GM18499 (cell line): ENCODE measurements at regions not wholly inside any gene's neighbourhood (a gene's known extent, or its start where the extent isn't known, plus 50 kb on each side); places are given as distances from the start of the nearest gene placed in this dataset.
"Not testable (repeated sequence)": the region's sequence is repeated elsewhere in the genome, so short reads cannot be mapped to it uniquely, and the experiment has no call there.

Source experiments
- ATAC-seq: cut with Tn5 transposase; IDR thresholded peaks from one replicate; pipeline ENCODE4 v1.9.1; 2021; ENCODE audit warnings: moderate number of reproducible peaks; ENCODE audit not compliant: insufficient read depth, unreplicated experiment

DNA sequence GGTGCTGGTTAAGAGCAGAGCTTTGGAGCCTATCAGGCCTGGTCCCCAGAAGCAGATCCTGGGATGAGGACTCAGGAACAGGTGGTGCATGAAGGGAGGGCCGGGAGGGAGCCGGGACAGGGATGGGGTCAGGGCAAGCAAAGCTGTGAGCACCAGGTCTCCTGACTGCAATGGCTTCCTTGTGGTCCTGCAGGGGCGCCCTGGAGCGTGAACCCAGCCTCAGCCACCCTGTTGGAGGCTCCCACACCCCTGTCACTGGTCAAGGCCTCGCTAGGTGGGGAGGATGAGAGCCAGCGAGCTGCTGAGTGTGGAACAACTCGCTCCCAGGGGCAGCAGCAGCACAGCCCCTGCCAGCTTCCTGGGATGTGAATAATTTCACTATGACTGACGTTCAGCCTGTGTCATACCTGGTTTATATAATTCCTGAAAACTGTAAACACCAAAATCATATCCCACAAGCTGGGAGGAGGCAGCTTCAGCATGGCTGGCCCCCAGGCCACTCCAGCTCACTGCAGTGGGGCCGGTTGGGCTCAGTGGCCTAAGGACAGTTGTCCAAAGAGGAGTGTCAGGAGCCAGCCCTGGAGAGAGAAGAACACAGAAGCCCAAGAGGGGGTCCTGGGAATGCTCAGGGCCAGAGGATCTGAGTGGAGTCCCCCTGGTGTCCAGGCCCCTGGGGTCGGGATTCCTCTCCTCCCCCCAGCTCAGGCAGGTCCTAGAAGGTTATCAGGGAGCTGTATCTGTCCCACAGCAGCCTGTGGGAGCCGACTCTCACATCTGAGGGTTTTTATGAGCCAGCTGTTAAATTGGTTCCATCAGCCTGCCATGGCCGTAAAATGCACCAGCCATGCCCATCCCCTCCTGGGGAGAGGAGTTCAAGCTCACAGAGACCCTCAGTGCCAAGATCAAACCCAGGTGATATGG, 272.9 kb downstream of the ADGRD1 start:
- no peak for ATAC-seq

- not testable (repeated sequence) for ATAC-seq
Observed at GRCh38 chr12:131227641-131228040, 273.9 kb downstream of the ADGRD1 start.

- ATAC-seq: not testable (repeated sequence)
Observed at GRCh38 chr12:131229079-131229425, 275.3 kb downstream of the ADGRD1 start.

- no peak for ATAC-seq
Observed at GRCh38 chr12:131229426-131230339, 276.0 kb downstream of the ADGRD1 start.

DNA sequence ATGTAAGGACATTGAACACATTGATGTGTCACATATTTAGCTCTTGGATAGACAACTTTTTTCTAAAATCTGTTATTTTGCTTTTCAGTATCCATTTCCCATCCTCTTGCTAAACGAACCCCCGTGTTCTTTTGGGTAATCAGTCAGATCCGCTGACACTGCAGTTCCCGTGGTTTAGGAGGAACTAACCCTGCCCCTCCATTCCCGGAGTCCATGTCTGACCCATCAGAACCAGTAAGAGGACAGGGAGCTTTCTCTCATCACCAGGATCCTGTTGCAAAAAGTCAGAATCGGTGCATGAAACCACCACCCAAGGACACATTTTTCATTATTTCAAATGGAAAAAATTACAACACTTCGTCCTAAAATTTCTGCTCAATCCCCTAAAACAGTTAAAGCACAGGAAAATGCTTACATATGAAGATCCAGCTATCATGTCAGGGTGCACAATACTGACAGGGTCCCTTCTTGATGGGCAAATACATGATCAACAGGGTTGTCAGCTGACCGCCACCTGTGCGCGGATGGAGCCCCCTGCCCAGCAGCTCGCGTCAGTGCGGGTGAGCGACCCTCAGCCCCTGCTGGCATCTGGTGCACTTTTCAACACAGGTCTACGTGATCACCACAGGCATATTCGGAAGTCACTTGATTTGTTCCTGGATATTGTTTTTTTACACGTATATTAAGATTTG, 276.8 kb downstream of the ADGRD1 start:
- ATAC-seq: no peak

DNA sequence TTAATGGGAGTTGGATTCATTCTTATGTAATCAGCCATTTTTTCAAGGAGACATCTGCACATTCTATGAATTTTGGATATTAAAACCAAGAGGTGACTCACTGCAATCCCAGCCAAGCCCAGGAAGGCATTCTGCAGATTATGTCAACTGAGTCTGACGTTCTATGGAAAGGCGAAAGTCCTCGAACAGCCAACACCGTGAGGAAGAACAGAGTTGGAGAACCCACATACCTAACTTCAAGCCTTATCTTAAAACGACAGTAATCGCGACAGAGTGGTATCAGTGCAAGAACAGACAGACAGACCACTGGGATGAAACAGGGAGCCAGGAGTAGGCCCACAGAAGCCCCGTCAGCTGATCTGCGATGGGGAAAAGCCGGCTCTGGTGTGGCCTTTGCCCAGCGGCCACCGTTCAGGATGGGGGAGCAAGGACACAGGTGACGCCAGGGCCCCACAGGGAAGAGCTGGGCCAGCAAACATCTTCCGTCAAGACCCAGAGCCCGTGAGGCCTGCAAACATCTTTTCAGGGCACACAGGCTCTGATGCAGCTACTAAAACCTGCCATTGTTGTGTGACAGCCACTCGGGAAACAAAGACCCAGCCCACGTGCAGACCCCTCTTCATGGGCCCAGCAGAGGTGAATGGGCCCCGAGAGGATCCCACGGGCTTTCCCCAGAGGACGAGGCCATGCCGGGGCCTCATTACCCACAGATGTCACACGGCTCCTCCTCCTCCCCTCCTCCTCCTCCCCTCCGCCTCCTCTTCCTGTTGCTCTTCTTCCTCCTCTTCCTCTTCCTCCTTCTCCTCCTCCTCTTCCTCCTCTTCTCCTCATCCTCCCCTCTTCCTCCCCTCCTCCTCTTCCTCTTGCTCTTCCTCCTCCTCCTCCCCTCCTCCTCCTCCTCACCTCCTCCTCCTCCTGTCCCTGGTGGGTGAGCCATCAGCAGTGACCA, 277.6 kb downstream of the ADGRD1 start:
- no peak for ATAC-seq

DNA sequence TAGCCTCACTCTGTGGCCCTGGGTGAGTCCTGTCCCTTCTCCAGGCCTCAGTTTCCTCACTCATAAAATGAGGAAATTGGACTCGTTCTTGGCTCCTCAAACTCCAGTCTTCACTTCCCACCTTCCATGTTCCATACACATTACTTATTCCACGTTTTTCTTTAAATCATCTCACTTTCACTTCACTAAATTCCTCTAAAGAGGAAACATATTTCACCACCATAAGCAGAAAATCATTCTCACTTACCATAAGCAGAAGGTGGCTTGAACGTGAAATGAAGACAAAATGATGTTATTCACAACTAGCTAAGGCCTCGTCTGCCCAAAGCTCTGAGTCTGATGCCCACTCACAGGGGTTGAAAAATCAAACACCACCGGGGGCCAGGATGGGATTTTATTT, 278.3 kb downstream of the ADGRD1 start:
- ATAC-seq: no peak

GRCh38 chr12:131232872-131233271, 279.2 kb downstream of the ADGRD1 start:
- not testable (repeated sequence) for ATAC-seq

GRCh38 chr12:131233850-131234789, 280.4 kb downstream of the ADGRD1 start:
- ATAC-seq: not testable (repeated sequence)

- ATAC-seq: not testable (repeated sequence)
Observed at GRCh38 chr12:131234841-131235271, 281.1 kb downstream of the ADGRD1 start.

DNA sequence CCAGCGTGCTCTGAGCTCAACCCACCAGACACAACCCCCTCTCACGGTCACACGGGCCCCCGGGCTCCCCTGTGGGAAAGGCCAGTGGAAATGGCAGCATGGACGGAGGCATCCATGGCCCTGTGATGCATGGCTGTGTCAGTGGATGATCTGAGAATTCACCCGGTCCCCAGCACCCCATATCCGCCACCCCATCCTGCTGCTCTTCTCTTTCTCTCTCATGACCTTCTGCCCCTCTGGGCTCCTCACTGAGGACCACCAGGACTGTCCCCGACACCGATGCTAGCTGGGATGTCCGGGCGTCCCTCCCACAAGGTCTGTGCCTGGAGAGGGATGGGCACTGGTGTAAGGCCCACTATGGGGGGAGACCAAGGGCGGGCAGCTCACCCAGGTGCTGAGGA, 282.2 kb downstream of the ADGRD1 start:
- no peak for ATAC-seq

- peak; percentile 64 for ATAC-seq
Observed at GRCh38 chr12:131239384-131240094, 285.8 kb downstream of the ADGRD1 start.

DNA sequence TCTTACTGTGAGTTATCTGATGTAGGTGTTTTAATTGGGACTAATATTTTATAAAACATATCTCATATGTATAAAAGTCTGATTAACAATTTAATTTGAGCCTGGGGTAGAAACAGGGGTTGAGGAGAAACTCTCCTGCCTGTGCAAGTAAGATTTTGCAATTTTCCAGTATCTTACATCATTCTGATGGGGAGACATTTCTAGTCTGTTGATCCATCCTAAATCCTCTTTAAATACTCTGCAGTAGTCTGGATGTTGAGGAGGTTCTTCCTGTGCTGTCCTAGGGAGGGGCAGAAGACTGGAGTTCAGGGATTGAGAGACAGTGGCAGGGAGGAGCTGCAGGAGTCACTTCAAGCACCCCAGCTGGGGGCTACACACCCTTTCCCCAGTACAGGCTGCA, 287.8 kb downstream of the ADGRD1 start:
- no peak for ATAC-seq

GRCh38 chr12:131242741-131243496, 289.2 kb downstream of the ADGRD1 start:
- ATAC-seq: no peak

GRCh38 chr12:131244157-131244688, 290.5 kb downstream of the ADGRD1 start:
- not testable (repeated sequence) for ATAC-seq

- ATAC-seq: not testable (repeated sequence)
Observed at GRCh38 chr12:131245161-131245560, 291.5 kb downstream of the ADGRD1 start.
